SK-MEL-5 (cell line): ENCODE measurements at regions not wholly inside any gene's neighbourhood (a gene's known extent, or its start where the extent isn't known, plus 50 kb on each side); places are given as distances from the start of the nearest gene placed in this dataset.

Experiments used
- DNase-seq: peaks from one replicate; pipeline ENCODE4 v3.0.0-alpha.2; 2016; ENCODE audit warnings: low read depth, low spot score
- in situ Hi-C: cut with HindIII; loops from 2 replicates; pipeline ENCODE4 v1.10.0; 2016; ENCODE audit warnings: low sequenced_read_pairs, high pct_unique_total_duplicates, low pct_unique_long_range_greater_than_20kb

GRCh38 chr4:124282301-124282898, 430.1 kb downstream of the ANKRD50 start:
- in situ Hi-C loops: no loop called here
- no peak for DNase-seq

GRCh38 chr4:124288706-124289486, 423.6 kb downstream of the ANKRD50 start:
- no peak for DNase-seq
- in situ Hi-C loops: no loop called here

- DNase-seq: no peak
- in situ Hi-C loops: no loop called here
Measured at GRCh38 chr4:124290678-124291077, 421.9 kb downstream of the ANKRD50 start.

- in situ Hi-C loops: no loop called here
- DNase-seq: no peak
Measured at GRCh38 chr4:124295413-124295812, 417.1 kb downstream of the ANKRD50 start.

DNA sequence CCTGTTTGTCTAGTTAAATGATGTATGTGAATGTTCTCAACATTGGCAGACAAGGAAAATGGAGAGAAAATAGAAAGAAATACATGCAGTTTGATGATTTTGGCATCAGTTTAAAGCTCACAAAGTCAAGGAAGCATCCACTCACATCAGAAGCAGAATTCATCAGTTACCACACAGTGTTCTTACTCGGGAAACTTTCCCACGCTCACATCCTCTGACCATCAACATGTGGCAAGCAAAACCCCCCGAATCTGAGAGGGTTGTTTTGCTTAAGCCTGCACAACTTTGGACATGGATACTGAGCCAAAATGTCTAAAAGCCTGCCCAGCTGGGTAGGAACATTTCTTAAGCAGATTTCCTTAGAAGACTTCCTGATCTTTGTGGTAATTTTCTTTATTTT, 407.6 kb downstream of the ANKRD50 start:
- DNase-seq: no peak
- in situ Hi-C loops: no loop called here

DNA sequence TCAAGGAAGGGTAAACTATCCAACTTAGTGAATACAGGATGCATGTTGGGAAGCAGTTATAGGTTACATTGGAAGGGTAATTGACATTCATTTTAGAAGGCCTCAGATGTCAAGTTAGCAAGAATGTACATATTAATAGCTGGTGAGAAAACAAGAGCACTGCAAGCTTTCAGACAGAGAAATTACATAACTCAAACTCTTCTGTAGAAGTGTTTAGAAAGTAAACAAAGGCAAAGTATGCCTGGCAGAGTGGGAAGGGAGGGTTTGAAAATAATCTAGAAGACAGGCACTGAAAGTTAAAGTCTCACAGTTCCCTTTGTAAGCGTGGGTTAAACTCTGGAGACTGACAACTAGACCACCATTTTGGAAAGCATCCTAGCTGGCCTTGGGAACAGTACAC, 406.2 kb downstream of the ANKRD50 start:
- no peak for DNase-seq
- in situ Hi-C loops: no loop called here

- in situ Hi-C loops: no loop called here
Measured at GRCh38 chr4:124307143-124307542, 405.4 kb downstream of the ANKRD50 start.

GRCh38 chr4:124318292-124318691, 394.2 kb downstream of the ANKRD50 start:
- in situ Hi-C loops: no loop called here
- no peak for DNase-seq

More at GRCh38 chr4:124307143-124307542, 405.4 kb downstream of the ANKRD50 start:
- DNase-seq: peak; percentile 53

DNA sequence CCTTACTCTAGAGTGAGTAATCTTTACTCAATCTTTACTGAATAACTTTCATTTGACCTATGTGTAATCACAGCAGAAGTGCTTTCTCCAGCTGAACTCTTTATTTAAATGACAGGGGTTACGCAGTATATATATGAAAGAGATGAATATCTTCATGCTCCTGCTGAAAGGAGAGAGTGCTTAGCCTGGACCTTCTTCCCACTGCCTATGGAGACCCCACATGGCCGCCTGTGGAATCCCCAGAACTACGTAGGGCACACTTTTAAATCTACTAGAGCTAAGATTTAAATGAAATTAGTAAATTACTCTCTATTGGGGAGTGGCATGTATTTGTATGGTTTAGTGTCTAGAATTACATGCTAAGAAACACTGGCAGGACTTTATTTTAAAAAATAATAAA, 391.2 kb downstream of the ANKRD50 start:
- DNase-seq: peak; percentile 1
- in situ Hi-C loops: no loop called here

DNA sequence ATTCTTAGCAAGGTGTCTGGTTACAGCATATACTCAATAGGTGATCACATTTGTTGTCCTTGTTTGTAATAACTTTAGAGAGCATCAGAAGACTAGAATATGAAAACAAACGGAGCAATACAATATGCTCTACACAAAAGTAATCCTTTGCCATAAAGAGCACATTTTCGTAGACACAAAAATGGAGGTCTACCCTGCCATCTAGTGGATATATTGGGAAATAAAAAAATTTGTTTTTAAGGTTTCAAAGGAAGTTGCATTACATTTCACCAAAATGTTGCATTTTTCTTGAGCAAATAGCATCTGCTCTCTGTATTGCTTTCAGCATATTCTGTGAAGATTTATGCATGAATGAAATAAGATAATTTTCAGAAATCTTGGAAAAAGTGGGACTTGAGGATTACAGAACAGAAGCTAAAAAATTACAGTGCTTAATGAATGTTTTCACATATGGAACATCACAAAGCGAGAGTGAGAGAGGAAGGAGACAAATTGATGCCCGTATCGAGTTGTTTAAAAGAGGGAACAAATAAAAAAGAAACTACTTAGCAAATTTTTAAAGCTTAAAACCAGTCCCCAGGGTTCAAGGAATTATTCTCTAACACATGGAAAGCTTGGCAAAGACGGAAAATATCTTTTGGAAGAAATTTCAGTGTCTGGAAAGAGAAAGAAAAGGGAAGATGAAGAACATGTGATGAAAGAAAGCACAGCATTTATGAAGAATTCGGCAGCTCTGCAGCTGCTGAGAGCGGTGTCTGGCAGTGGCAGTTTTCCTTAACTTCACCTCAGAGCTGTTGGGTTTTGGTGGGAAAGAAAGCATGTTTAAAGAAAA, 390.1 kb downstream of the ANKRD50 start:
- DNase-seq: peak; percentile 59
- in situ Hi-C loops: no loop called here

GRCh38 chr4:124325690-124326089, 386.8 kb downstream of the ANKRD50 start:
- DNase-seq: no peak
- in situ Hi-C loops: no loop called here

GRCh38 chr4:124329134-124329533, 383.4 kb downstream of the ANKRD50 start:
- in situ Hi-C loops: no loop called here
- DNase-seq: no peak

DNA sequence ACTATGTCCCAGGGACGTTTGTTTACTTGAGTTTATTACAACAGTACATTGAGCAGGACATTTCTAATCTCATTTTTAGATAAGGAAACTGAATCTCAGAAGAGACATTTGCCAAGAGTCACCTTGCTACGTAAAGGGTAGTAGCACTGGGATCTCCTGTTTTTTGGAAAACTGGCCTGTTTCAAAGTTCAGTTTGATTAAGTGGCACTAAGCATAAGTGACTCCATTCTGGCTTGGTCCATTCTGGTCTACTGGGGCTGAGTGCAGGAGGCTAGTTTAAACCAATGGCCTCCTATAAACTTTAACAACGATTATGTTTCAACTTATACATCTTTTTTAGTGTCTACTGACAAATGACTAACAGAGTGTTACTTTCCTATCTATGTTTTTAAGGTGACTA, 382.5 kb downstream of the ANKRD50 start:
- no peak for DNase-seq
- in situ Hi-C loops: no loop called here

DNA sequence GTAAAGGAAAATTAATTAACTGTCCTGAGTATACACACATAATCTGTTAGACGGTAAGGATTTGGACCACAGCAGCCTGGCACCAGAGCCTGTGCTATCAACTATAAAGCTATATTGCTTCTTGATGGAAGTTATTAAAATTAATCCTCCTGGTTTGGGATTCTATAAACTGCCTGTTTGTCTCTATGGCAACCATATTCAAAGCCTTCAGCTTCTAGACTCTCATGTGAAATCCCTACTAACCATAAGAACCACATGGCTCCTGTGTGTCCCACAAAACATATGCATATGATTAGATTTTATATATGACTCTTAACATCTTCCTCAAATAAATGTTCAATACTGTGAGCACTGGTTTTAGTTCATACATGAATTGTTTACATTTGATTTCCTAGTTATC, 380.8 kb downstream of the ANKRD50 start:
- in situ Hi-C loops: no loop called here
- no peak for DNase-seq

GRCh38 chr4:124333466-124333865, 379.1 kb downstream of the ANKRD50 start:
- no peak for DNase-seq
- in situ Hi-C loops: no loop called here

DNA sequence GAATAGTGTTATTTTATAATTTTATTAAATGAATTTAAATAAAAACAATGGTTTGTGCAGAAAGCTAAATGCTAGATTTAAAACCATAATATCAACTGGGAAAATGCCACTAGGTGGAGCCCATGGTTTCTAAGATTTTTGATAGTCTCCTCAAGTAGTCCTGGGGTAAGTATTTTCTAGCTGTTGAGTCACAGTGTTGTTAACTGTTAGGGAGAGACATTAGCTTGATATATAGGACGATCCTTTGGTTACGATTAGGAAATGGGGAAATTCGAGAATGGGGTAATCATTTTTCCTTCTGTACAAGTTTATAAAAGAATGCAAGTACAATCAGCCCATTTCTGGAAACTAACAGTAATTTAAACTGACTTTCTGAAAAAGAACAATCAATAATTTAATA, 378.4 kb downstream of the ANKRD50 start:
- in situ Hi-C loops: no loop called here
- DNase-seq: peak; percentile 77

DNA sequence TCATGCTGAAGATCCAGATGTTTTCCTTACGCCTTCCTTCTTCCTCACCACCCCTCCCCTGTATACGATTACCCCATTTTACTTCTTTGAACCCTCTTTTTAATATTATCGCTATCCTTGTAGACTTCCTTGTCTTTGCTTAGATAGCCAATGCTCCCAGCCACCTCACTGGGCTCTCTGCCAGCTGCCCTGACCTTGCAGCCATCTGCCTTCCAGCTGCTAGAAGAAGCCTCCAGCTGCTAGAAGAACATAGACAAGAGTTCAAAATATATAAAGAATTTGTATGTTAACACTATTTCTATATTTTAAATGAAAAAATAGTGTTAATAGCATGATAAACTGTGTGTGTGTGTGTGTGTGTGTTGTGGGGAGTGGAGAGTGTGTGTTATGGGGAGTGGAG, 374.7 kb downstream of the ANKRD50 start:
- no peak for DNase-seq
- in situ Hi-C loops: no loop called here

DNA sequence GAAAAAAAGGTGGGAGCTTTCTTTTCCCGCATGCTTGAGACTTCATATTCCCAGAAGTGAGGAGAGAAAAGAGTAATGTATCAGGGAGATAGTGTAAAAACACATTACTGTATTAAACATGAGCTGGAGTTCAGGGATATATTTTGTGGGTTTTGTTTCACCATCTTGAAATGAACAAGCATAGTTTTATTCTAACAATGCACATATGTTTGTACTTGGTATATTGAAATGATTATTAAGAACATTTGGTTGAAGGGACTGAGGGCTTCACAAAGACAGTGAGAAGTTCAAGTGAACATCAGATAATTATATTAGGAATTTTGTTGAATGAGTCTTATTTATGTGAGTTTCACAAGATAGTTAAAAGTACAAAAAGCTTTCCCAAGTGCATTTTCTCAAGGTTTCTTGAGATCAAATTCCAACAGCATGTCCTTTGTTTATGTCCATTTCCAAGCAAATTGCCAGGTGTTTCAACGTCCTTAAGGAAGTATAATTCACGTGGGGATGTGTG, 368.8 kb downstream of the ANKRD50 start:
- in situ Hi-C loops: no loop called here
- DNase-seq: no peak
